ENCODE measurements at regions not wholly inside any gene's neighbourhood (a gene's known extent, or its start where the extent isn't known, plus 50 kb on each side); places are given as distances from the start of the nearest gene placed in this dataset.

- TF ChIP-seq CTCF (IDR thresholded peaks at IDR 0.05) (no peak), POLR2AphosphoS5 (IDR thresholded peaks at IDR 0.05; ENCODE audit: low read depth, low read length) (no peak), REST (IDR thresholded peaks at IDR 0.05; ENCODE audit: insufficient read depth in 1 of 2, low read depth in 2 of 2, low read length in 1 of 2) (no peak), SIN3A (IDR thresholded peaks at IDR 0.05; ENCODE audit: borderline replicate concordance, insufficient read depth, low read depth, low read length) (no peak)
These were observed 358.3 kb downstream of the SHQ1 start for GRCh38 chr3:72489901-72490300.
